ENCODE measurements at regions not wholly inside any gene's neighbourhood (a gene's known extent, or its start where the extent isn't known, plus 50 kb on each side); places are given as distances from the start of the nearest gene placed in this dataset.

DNA sequence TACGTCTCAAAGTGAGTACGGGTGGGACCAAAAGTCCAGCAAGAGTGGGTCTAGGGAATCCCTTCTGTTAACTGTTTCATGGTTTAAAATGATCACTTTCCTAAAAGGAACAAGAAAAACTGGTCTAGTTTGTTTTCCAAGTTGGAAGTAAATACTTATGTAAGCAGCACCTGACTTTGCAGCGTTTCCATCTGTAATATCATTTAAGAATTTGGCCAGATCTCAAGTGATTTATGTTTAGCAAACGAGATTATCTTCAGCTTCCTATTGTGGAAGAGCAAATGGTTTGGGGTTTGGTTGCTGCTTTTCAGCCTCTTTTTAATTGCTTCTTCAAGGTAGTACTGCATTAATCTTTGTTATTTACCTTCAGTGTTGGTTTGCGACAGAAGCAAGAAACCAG lies 50.4 kb downstream of the FHIP1A start:
- no peak overlapping the region for H3K4me3 ChIP-seq (ENCODE audit: low read depth, low read length)
- DNase-seq (ENCODE audit: low read depth), result no peak
- no peaks in the 10 kb centered on the region for H3K27me3 ChIP-seq (ENCODE audit: control insufficient read depth, insufficient read depth, low read length)
- no peaks in the 10 kb centered on the region for H3K36me3 ChIP-seq (ENCODE audit: control insufficient read depth, insufficient read depth, low read length)
- TF ChIP-seq, protein P1, sequence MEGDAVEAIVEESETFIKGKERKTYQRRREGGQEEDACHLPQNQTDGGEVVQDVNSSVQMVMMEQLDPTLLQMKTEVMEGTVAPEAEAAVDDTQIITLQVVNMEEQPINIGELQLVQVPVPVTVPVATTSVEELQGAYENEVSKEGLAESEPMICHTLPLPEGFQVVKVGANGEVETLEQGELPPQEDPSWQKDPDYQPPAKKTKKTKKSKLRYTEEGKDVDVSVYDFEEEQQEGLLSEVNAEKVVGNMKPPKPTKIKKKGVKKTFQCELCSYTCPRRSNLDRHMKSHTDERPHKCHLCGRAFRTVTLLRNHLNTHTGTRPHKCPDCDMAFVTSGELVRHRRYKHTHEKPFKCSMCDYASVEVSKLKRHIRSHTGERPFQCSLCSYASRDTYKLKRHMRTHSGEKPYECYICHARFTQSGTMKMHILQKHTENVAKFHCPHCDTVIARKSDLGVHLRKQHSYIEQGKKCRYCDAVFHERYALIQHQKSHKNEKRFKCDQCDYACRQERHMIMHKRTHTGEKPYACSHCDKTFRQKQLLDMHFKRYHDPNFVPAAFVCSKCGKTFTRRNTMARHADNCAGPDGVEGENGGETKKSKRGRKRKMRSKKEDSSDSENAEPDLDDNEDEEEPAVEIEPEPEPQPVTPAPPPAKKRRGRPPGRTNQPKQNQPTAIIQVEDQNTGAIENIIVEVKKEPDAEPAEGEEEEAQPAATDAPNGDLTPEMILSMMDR (IDR thresholded peaks at IDR 0.05; ENCODE audit: insufficient read depth, low read depth, low read length), result no peak
- ChIA-PET CTCF (interaction anchor here (1.4 kb wide), 1 partner anchor 18 kb away, joined by 5 read pairs; no protein-coding TSS in a partner anchor), POLR2A (no interaction called here)

DNA sequence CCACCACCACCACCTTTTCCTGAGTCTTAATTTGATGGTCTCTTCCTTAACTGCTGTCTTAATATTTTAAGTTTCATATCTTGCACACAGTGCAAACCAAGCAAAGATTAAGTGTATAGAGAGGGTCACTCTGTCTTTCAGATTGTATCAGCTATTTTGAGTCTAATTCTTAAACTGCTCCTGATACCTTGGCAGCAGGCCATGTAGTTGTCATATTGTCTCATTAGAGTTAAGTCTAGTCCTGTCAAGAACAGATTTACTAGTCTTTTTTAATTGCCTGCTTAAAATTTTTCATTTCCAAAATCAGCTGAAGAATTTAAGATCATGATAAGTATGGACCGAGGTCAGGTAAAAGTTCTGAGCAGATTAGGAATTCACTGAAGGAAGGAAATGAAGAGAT lies 51.5 kb downstream of the FHIP1A start:
- POLR2A ChIA-PET, result no interaction called here
- CTCF ChIA-PET, result interaction anchor here (1.2 kb wide), 1 partner anchor 16 kb away, joined by 3 read pairs; no protein-coding TSS in a partner anchor
- TF ChIP-seq, protein P1 (IDR thresholded peaks at IDR 0.05; ENCODE audit: insufficient read depth, low read depth, low read length), result no peak
- no peaks in the 10 kb centered on the region for H3K36me3 ChIP-seq (ENCODE audit: control insufficient read depth, insufficient read depth, low read length)
- no peaks in the 10 kb centered on the region; the same call in 1 of the 2 replicates for H3K27me3 ChIP-seq (ENCODE audit: control insufficient read depth, insufficient read depth, low read length)
- no peak for DNase-seq (ENCODE audit: low read depth)
- H3K4me3 ChIP-seq (ENCODE audit: low read depth, low read length), result no peak overlapping the region

DNA sequence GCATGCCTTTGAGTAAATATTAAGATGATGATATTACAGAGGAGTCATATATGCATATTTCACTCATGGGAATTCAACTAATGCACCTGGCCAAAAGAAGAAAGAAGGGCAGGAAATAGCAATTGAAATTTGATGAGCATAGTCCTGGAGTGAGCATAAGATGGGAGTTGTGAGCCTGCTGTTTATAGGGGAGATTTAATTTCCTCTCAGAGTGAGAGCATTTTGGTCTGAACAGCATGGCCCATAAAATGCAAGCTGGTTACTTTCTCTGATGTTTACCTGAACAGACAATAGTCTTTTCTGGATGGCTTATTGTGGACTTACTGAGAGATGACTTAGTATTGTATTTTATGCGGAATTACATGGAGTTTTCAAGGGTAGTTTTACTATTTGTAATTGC lies 53.6 kb downstream of the FHIP1A start:
- POLR2A ChIA-PET, result no interaction called here
- CTCF ChIA-PET, result interaction anchor here (1.2 to 1.5 kb wide), 3 partner anchors 9 to 26 kb away, joined by 3 to 4 read pairs (median 4); no protein-coding TSS in a partner anchor

DNA sequence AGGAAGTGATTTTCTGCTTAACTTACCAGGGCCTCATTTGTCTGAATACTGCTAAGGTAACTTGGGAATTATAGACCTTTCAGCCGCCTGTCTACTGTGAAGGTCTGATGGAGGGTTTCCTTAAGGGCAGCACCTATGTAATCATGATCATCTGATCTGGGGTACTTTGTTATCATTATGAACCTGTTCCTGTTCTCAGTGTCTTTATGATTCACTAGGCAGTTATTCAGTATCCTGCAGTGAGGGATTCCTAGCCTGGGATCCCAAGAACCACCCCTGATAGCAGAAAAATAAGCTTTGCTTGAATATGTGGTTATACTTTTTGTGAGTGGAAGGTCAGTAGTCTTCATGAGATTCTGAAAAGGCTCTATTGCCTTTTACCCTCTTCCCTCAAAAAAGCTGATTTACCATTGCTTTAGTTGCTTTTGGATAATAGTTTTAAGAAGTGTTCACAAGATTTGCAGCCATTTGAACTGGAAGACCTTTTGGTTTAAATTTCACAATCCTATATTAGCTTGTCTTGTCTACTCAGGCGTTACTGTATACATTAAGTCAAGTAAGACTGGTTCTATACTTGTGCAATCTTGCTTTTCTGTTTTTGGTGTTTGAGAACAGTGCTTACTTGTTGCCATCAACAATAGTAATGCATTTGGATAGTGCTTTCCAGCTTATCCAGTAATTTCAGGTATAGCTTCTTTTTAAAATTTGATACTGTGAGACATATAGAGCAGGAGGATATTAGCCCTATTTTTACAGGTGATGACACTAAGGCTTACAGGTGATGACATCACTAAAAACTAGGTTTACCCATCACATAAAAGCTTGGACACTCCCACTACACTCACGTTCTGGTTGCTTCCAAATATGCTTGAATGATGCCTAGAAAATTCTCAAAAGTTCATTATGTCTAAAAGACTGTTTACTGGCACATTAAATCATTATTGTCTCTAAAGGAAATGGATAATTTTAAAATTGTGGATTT lies 60.0 kb downstream of the FHIP1A start:
- no peak for DNase-seq (ENCODE audit: low read depth)
- Histone ChIP-seq H3K36me3 (ENCODE audit: control insufficient read depth, insufficient read depth, low read length) (no peaks in the 10 kb centered on the region), H3K27me3 (ENCODE audit: control insufficient read depth, insufficient read depth, low read length) (peaks cover 2% of the 10 kb centered on the region), H3K4me3 (ENCODE audit: low read depth, low read length) (no peak overlapping the region)
- TF ChIP-seq, protein P1 (IDR thresholded peaks at IDR 0.05; ENCODE audit: insufficient read depth, low read depth, low read length), result no peak
- CTCF ChIA-PET, result no interaction called here
- POLR2A ChIA-PET, result interaction anchor here (0.6 kb wide), 1 partner anchor 151 kb away, joined by 3 read pairs; no protein-coding TSS in a partner anchor

More for the DNA sequence above, 53.6 kb downstream of the FHIP1A start:
- H3K27me3 ChIP-seq (ENCODE audit: control insufficient read depth, insufficient read depth, low read length), result no peaks in the 10 kb centered on the region; the same call in 1 of the 2 replicates
- DNase-seq (ENCODE audit: low read depth), result no peak
- TF ChIP-seq, protein P1 (IDR thresholded peaks at IDR 0.05; ENCODE audit: insufficient read depth, low read depth, low read length), result no peak
- no peak overlapping the region for H3K4me3 ChIP-seq (ENCODE audit: low read depth, low read length)
- no peaks in the 10 kb centered on the region for H3K36me3 ChIP-seq (ENCODE audit: control insufficient read depth, insufficient read depth, low read length)

DNA sequence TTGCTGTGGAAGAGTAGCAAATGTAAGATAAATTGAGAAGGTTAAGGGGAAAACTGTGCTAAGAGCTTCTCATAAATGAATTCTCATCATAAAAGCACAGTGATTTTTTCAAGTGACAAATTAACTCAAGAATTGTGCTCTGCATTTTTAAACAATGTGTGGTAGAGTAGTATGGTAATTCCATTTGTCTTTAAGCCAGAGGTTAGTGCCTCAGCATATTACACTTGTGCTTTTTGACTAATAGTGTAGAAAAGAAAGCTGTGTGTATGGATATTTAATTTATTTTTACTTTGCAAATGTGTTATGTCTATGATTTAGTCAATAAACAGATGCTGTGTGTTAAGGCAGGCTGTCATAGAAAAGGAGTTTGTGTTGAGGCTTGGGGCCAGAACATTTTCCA lies 61.0 kb downstream of the FHIP1A start:
- H3K27me3 ChIP-seq (ENCODE audit: control insufficient read depth, insufficient read depth, low read length), result peaks cover 2% of the 10 kb centered on the region
- ChIA-PET CTCF (no interaction called here), POLR2A (interaction anchor here (0.6 kb wide), 1 partner anchor 152 kb away, joined by 3 read pairs; no protein-coding TSS in a partner anchor)
- no peaks in the 10 kb centered on the region for H3K36me3 ChIP-seq (ENCODE audit: control insufficient read depth, insufficient read depth, low read length)
- TF ChIP-seq, protein P1 (IDR thresholded peaks at IDR 0.05; ENCODE audit: insufficient read depth, low read depth, low read length), result no peak
- no peak for DNase-seq (ENCODE audit: low read depth)
- no peak overlapping the region for H3K4me3 ChIP-seq (ENCODE audit: low read depth, low read length)
